Putamen (tissue), 1 donor: ENCODE measurements at regions not wholly inside any gene's neighbourhood (a gene's known extent, or its start where the extent isn't known, plus 50 kb on each side); places are given as distances from the start of the nearest gene placed in this dataset.
"Not testable (repeated sequence)": the region's sequence is repeated elsewhere in the genome, so short reads cannot be mapped to it uniquely, and the experiment has no call there.

Experiments
- DNase-seq: peaks from one replicate; pipeline ENCODE4 v3.0.0-alpha.2; 2016; ENCODE audit warnings: low spot score

- no peak for DNase-seq
Measured at GRCh38 chr13:111590796-111591195, 270.4 kb downstream of the TEX29 start.

DNA sequence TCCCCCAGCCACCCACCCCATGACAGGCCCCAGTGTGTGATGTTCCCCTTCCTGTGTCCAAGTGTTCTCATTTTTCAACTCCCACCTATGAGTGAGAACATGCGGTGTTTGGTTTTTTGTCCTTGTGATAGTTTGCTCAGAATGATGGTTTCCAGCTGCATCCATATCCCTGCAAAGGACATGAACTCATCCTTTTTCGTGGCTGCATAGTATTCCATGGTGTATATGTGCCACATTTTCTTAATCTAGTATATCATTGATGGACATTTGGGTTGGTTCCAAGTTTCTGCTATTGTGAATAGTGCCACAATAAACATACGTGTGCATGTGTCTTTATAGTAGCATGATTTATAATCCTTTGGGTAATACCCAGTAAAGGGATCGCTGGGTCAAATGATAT is 273.0 kb downstream of the TEX29 start:
- not testable (repeated sequence) for DNase-seq

DNA sequence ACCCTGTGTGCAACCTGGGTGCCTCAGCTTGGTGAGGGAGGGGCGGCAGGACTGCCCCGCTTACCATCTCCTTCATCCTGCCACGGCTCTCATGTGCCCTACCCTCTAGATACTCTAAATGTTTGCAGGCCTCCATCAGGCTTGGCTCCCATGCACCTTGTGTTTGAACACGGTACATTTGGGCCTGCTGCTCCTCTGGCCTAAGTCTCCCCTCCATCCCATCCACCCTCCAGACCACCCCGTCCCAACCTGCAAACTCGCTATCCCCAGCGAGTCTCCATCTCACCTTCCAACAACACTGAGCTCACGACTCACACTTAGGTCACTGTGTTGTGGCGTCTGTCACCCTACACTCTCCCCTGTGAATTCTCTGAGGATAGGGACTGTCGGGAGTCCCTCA is 274.2 kb downstream of the TEX29 start:
- no peak for DNase-seq

DNA sequence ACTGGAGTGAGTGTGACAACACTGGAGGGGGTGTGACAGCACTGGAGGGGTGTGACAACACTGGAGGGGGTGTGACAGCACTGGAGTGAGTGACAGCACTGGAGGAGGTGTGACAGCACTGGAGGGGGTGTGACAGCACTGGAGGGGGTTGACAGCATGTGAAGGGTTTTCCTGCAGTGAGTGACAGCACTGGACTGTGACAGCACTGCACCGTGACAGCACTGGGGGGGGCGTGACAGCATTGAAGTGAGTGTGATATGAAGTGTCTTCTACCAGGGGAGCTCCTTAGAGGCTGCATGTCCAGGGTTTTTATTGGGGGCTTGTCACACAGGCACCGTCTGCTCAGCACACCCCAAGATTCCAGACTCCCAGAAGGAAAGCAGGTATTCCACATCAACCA is 274.8 kb downstream of the TEX29 start:
- no peak for DNase-seq

- no peak for DNase-seq
Measured at GRCh38 chr13:111595791-111596190, 275.3 kb downstream of the TEX29 start.

DNA sequence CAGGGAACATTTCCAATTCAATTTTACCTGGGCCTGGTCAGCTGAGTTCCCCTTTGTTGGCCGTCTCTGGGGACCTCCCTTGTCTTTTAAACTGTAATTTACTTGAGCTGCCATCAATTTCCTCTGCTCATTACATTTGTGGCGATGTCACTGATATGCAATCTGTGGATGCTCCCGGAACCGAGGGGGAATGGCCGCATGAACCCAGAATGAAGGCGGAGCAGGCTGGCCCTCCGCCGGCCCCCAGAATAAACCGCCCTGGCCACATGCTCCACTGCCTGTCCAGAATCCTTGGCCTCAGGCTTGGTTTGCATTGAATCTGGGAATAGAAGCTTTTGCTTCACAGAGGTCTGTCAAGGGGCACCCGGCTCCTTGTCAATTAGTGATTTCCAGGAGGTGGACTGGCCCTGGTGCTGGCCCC is 276.8 kb downstream of the TEX29 start:
- no peak for DNase-seq

DNA sequence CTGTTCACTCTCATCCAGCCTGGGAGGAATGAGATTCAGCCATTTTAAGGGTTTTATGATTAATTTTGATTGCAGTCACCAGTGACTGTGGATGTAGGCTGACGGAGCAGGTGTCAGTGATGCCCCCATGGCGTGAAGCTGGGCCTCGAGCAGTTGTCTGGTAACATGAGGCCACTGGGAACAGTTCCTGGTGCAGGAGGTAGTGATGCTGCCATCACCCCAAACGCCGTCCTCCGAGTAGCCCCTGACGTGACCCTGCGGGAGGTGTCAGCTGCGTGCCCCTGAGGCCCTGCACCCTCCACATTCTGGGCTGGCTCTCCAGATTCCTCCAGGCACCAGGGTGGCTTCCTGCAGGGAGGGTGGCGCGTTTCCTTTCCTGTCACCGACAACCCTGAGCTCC is 277.2 kb downstream of the TEX29 start:
- no peak for DNase-seq

DNA sequence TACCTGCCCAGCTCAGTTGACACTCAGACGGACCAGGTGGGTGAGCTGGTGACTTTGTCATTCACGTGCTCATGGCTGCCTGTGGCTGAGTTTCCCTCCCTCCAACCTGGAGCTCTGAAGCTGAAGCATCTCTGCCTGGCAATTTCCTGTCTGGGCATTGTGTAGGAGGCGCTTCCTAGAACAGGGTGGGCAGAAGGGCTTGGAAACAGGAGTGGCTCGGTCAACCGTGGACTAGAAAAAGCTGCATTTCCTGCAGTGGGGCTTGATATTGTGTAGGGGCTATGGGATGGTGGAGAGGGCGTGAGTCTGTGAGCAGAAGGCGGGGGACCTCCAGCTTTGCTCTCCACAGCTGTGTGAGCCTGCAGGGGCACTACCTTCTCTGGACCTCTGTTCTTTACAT is 278.3 kb downstream of the TEX29 start:
- DNase-seq: no peak

- no peak for DNase-seq
Measured at GRCh38 chr13:111599791-111600190, 279.3 kb downstream of the TEX29 start.

GRCh38 chr13:111602874-111603273 is 282.4 kb downstream of the TEX29 start:
- DNase-seq: no peak

DNA sequence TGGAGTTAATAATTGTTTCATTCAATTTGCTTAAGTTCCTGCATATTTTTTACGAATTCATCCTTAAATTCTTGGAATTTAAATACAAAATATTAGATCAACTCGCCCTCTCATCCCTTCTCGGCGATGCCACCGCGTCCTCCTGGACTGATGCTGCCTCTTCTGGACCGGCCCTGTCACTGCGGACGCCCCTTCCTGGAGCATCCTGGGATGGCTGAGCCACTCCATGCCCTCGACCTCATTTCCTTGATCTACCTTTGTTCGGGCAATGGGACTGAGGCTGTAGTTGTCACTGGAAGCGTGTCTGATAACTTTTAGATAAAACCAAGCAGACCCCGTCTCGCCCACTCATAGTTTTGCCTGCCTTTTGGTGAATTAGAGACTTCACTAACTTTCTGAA is 283.7 kb downstream of the TEX29 start:
- DNase-seq: no peak

- no peak for DNase-seq
Measured at GRCh38 chr13:111608556-111608955, 288.1 kb downstream of the TEX29 start.

- DNase-seq: no peak
Measured at GRCh38 chr13:111609631-111610030, 289.2 kb downstream of the TEX29 start.

- no peak for DNase-seq
Measured at GRCh38 chr13:111610081-111610480, 289.6 kb downstream of the TEX29 start.

- no peak for DNase-seq
Measured at GRCh38 chr13:111610879-111611278, 290.4 kb downstream of the TEX29 start.

DNA sequence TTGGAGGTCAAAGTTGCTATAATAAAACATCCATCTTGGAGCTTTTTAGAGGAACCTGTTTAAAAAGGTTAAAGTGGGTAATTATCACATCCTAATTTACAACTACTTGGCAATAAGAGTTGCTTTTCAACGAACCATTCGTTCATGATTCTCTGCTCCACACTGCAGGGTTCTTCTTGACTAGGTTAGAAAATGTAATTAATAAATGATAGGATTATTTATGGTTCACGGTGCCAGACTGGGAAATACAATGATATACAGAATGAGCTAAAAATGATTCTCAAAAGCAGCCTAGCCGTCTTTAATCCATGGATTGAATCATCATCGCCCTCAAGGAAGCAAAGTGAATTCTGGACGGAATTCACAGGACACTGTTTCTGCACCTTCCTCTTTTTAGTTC is 291.2 kb downstream of the TEX29 start:
- DNase-seq: no peak

DNA sequence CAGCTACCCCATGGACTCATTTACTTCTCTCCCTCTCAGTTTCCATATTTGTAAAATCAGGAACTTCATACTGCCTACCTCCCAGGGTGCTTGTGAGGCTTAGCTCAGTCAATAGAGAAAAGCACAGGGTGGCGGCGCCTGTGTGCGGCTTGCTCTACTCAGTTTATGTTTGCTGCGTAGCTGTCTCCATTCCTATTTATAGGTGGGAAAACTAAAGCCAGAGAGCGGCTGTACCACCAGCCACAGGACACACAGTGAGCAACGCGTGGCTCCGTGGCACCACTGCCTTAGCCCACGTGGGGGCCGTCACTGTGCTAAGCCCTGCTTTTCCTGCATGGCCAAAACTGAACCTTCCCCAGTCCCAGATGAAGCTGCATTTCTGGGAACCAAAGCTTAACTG is 292.4 kb downstream of the TEX29 start:
- DNase-seq: no peak

DNA sequence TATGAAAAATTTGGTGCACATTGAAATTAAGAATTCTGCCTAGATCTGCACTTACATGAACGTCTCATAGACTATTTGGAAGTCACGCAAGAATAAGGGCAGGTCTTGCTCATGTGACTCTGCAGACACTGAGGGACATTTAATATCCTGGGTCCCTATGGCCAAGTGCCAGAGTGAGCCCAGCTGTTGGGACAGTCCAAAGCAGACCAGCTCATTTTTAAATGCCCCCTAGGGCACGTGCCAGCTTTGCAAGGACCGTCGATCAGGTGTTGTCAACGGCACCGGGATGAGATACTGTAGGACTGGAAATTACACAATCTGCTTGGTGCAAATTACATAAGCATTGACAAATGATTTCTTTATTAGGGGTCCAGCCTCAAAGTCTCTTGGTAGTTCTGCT is 293.6 kb downstream of the TEX29 start:
- no peak for DNase-seq

- DNase-seq: no peak
Measured at GRCh38 chr13:111614613-111615012, 294.2 kb downstream of the TEX29 start.

GRCh38 chr13:111616203-111616602 is 295.8 kb downstream of the TEX29 start:
- no peak for DNase-seq

DNA sequence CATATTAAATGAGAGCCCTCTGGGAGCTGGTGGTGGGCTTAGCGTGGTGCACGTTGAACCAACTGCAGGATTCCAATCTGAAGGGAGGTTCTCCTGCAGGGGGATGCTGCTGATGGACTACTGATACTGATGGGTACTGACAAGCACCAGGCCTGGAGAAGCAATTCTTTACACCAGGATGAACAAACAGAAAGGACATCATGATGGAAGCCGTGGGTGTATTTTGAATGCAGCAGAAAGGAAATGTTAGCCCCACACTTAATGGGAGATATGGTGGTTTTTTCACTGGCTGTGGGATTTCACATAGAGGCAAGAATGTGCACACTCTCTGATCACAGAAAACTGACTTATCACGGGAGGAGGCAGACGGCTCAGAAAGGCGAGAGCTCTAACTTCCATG is 299.7 kb downstream of the TEX29 start:
- DNase-seq: no peak

- no peak for DNase-seq
Measured at GRCh38 chr13:111620586-111620985, 300.1 kb downstream of the TEX29 start.

GRCh38 chr13:111621164-111621563 is 300.7 kb downstream of the TEX29 start:
- no peak for DNase-seq

DNA sequence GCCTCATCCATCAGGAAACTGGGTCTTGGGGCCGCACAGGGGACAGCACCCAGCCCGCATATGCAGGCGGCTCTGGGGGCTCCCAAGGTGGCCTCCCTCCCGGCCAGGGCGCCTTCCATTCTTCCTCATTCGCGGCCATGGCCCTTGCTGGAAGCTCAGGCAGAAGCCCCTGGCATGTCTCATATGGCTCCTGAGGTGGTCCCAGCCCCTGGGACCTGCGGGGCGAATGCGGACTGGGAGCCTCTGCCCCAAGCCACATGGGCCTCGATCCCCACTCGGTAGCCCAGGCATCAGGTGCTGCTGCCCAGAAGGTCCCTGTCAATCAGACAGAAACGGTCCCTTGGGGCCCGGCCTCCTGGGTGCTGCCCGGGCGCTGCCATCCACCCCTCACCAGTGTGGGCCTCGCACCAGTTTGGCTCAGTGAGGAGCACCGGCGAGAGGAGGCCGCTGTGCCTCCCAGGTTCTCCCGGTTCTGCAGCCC is 301.6 kb downstream of the TEX29 start:
- DNase-seq: no peak

GRCh38 chr13:111623208-111623607 is 302.8 kb downstream of the TEX29 start:
- no peak for DNase-seq
